ENCODE measurements at regions not wholly inside any gene's neighbourhood (a gene's known extent, or its start where the extent isn't known, plus 50 kb on each side); places are given as distances from the start of the nearest gene placed in this dataset.

- TF ChIP-seq FOXP2 (optimal IDR thresholded peaks at IDR 0.05; ENCODE audit: control extremely low read depth, extremely low read length, insufficient read depth) (no peak), EZH2 (IDR thresholded peaks at IDR 0.05) (no peak)
Observed at GRCh38 chr14:85217412-85217811, 312.5 kb upstream of the FLRT2 start.
